Loucy (cell line): ENCODE measurements at regions not wholly inside any gene's neighbourhood (a gene's known extent, or its start where the extent isn't known, plus 50 kb on each side); places are given as distances from the start of the nearest gene placed in this dataset.

Experiments used
- CTCF ChIP-seq: fragments of 200-600 bp; sonication (generic); conservative IDR thresholded peaks from 2 replicates; pipeline ENCODE4 v1.5.1; 2014; ENCODE audit warnings: mild to moderate bottlenecking, antibody characterized with exemption, low read length
- EZH2phosphoT487 ChIP-seq: fragments of 200-600 bp; IDR thresholded peaks from 2 replicates; pipeline ENCODE4 v1.6.1; 2018; ENCODE audit warnings: antibody characterized with exemption, mild to moderate bottlenecking, moderate library complexity, borderline replicate concordance

GRCh38 chr3:156030723-156031122, 89.7 kb upstream of the KCNAB1 start:
- TF ChIP-seq CTCF (no peak), EZH2phosphoT487 (no peak)
